K562 (cell line): ENCODE measurements at regions not wholly inside any gene's neighbourhood (a gene's known extent, or its start where the extent isn't known, plus 50 kb on each side); places are given as distances from the start of the nearest gene placed in this dataset.

ENCODE experiments used
- ELK1 ChIP-seq: sonication (generic); formaldehyde crosslinking; IDR thresholded peaks from 2 replicates; pipeline ENCODE4 v1.8.1; 2022; ENCODE audit warnings: missing genetic modification reagents
- SMARCA4 ChIP-seq: fragments of 450-650 bp; IDR thresholded peaks from 2 replicates; pipeline ENCODE4 v1.6.1; 2016
- TAL1 ChIP-seq: fragments of 450-650 bp; IDR thresholded peaks from 2 replicates; pipeline ENCODE4 v1.6.1; 2016; ENCODE audit warnings: mild to moderate bottlenecking
- ZNF766 ChIP-seq: fragments of 200-800 bp; sonication (Bioruptor generic); conservative IDR thresholded peaks from 2 replicates; pipeline ENCODE4 v1.6.1; 2016; ENCODE audit warnings: missing genetic modification characterization, missing compliant biosample characterization

GRCh38 chr2:61649021-61649420 is 110.9 kb upstream of the XPO1 start:
- TF ChIP-seq TAL1: no peak
- TF ChIP-seq SMARCA4: no peak
- no peak for TF ChIP-seq ZNF766 (CRISPR knock-in tag)
- no peak for TF ChIP-seq ELK1
